HL-60 (cell line): ENCODE measurements at regions not wholly inside any gene's neighbourhood (a gene's known extent, or its start where the extent isn't known, plus 50 kb on each side); places are given as distances from the start of the nearest gene placed in this dataset.

Source experiments
- CTCF ChIP-seq: IDR thresholded peaks from one replicate; pipeline ENCODE4 v1.5.1; 2011; ENCODE audit warnings: low read length, control low read depth, inconsistent platforms; ENCODE audit not compliant: insufficient read depth
- GABPA ChIP-seq: IDR thresholded peaks from 2 replicates; pipeline ENCODE4 v1.6.1; 2012; ENCODE audit warnings: low read depth
- POLR2AphosphoS5 ChIP-seq: IDR thresholded peaks from 2 replicates; pipeline ENCODE4 v1.6.1; 2012; ENCODE audit warnings: low read depth
- TF ChIP-seq, protein P1 (sequence below): IDR thresholded peaks from 2 replicates; pipeline ENCODE4 v1.6.1; 2012; ENCODE audit warnings: low read depth; ENCODE audit not compliant: insufficient replicate concordance

- TF ChIP-seq CTCF (no peak), POLR2AphosphoS5 (no peak), GABPA (no peak)
- TF ChIP-seq, protein P1, sequence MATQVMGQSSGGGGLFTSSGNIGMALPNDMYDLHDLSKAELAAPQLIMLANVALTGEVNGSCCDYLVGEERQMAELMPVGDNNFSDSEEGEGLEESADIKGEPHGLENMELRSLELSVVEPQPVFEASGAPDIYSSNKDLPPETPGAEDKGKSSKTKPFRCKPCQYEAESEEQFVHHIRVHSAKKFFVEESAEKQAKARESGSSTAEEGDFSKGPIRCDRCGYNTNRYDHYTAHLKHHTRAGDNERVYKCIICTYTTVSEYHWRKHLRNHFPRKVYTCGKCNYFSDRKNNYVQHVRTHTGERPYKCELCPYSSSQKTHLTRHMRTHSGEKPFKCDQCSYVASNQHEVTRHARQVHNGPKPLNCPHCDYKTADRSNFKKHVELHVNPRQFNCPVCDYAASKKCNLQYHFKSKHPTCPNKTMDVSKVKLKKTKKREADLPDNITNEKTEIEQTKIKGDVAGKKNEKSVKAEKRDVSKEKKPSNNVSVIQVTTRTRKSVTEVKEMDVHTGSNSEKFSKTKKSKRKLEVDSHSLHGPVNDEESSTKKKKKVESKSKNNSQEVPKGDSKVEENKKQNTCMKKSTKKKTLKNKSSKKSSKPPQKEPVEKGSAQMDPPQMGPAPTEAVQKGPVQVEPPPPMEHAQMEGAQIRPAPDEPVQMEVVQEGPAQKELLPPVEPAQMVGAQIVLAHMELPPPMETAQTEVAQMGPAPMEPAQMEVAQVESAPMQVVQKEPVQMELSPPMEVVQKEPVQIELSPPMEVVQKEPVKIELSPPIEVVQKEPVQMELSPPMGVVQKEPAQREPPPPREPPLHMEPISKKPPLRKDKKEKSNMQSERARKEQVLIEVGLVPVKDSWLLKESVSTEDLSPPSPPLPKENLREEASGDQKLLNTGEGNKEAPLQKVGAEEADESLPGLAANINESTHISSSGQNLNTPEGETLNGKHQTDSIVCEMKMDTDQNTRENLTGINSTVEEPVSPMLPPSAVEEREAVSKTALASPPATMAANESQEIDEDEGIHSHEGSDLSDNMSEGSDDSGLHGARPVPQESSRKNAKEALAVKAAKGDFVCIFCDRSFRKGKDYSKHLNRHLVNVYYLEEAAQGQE: no peak
Measured at GRCh38 chr21:28738882-28739281, 253.8 kb downstream of the LTN1 start.
